SK-N-SH (cell line): ENCODE measurements at regions not wholly inside any gene's neighbourhood (a gene's known extent, or its start where the extent isn't known, plus 50 kb on each side); places are given as distances from the start of the nearest gene placed in this dataset.

ENCODE experiments used
- EZH2phosphoT487 ChIP-seq: fragments of 200-600 bp; sonication (generic); IDR thresholded peaks from 2 replicates; pipeline ENCODE4 v1.6.1; 2017; ENCODE audit warnings: low read depth, mixed run types, mild to moderate bottlenecking, antibody characterized with exemption, moderate library complexity, borderline replicate concordance
- GABPA ChIP-seq: IDR thresholded peaks from 2 replicates; pipeline ENCODE4 v1.4.0; 2012; ENCODE audit warnings: low read depth, mild to moderate bottlenecking
- JUND ChIP-seq: IDR thresholded peaks from 2 replicates; pipeline ENCODE4 v1.4.0; 2012
- MXI1 ChIP-seq: IDR thresholded peaks from 2 replicates; pipeline ENCODE4 v1.6.1; 2012; ENCODE audit warnings: mild to moderate bottlenecking, low read depth, low read length, improper control_type of control experiment
- POLR2AphosphoS5 ChIP-seq: IDR thresholded peaks from 2 replicates; pipeline ENCODE4 v1.6.1; 2012; ENCODE audit warnings: low read depth, low read length
- RCOR1 ChIP-seq: fragments of 150-350 bp; IDR thresholded peaks from 2 replicates; pipeline ENCODE4 v1.6.1; 2017; ENCODE audit warnings: antibody characterized with exemption, low read length
- RFX5 ChIP-seq: IDR thresholded peaks from 2 replicates; pipeline ENCODE4 v1.6.1; 2012; ENCODE audit warnings: mild to moderate bottlenecking, improper control_type of control experiment, low read length
- SMC3 ChIP-seq: IDR thresholded peaks from 2 replicates; pipeline ENCODE4 v1.6.1; 2012; ENCODE audit warnings: low read depth, low read length, improper control_type of control experiment
- TAF1 ChIP-seq: IDR thresholded peaks from 2 replicates; pipeline ENCODE4 v1.6.1; 2012; ENCODE audit warnings: low read depth, mild to moderate bottlenecking, low read length, moderate library complexity, borderline replicate concordance
- TEAD4 ChIP-seq: IDR thresholded peaks from 2 replicates; pipeline ENCODE4 v1.4.0; 2012; ENCODE audit warnings: mild to moderate bottlenecking, borderline replicate concordance; ENCODE audit not compliant: insufficient read depth
- TF ChIP-seq, protein P1 (sequence below): fragments of 200-600 bp; sonication (generic); IDR thresholded peaks from 2 replicates; pipeline ENCODE4 v1.6.1; 2017; ENCODE audit warnings: antibody characterized with exemption, mild to moderate bottlenecking, moderate library complexity

DNA sequence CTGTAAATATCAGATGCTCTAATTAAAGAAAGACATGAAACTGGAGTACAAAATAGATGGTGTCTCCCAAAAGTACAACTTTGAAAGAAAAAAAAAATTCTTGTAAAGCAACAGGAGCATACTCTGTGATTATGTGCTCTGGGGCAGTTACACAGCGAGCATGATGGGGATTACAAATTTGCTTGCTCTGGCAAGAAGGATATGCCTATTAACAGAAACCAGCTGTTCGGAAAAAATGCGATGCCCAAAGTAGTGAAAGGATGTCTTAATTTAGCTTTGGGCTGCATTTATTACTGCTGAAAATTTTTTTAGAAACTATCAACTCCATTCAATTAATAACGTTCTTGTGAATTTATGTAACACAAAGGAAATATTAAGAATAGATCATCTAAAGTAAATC lies 256.9 kb upstream of the TPK1 start:
- no peak for TF ChIP-seq GABPA
- no peak for TF ChIP-seq RFX5
- TF ChIP-seq, protein P1, sequence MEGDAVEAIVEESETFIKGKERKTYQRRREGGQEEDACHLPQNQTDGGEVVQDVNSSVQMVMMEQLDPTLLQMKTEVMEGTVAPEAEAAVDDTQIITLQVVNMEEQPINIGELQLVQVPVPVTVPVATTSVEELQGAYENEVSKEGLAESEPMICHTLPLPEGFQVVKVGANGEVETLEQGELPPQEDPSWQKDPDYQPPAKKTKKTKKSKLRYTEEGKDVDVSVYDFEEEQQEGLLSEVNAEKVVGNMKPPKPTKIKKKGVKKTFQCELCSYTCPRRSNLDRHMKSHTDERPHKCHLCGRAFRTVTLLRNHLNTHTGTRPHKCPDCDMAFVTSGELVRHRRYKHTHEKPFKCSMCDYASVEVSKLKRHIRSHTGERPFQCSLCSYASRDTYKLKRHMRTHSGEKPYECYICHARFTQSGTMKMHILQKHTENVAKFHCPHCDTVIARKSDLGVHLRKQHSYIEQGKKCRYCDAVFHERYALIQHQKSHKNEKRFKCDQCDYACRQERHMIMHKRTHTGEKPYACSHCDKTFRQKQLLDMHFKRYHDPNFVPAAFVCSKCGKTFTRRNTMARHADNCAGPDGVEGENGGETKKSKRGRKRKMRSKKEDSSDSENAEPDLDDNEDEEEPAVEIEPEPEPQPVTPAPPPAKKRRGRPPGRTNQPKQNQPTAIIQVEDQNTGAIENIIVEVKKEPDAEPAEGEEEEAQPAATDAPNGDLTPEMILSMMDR, result no peak
- no peak for TF ChIP-seq EZH2phosphoT487
- TF ChIP-seq TAF1, result no peak
- no peak for TF ChIP-seq RCOR1
- TF ChIP-seq JUND, result no peak
- no peak for TF ChIP-seq POLR2AphosphoS5
- TF ChIP-seq TEAD4, result no peak
- TF ChIP-seq SMC3, result no peak
- no peak for TF ChIP-seq MXI1
